Right ventricle myocardium inferior (tissue), 1 donor: ENCODE measurements at regions not wholly inside any gene's neighbourhood (a gene's known extent, or its start where the extent isn't known, plus 50 kb on each side); places are given as distances from the start of the nearest gene placed in this dataset.
"Not testable (repeated sequence)": the region's sequence is repeated elsewhere in the genome, so short reads cannot be mapped to it uniquely, and the experiment has no call there.

Source experiments
- ATAC-seq: fragments of 200-7000 bp; cut with Tn5 transposase; one replicate; pipeline ENCODE4 v1.9.1; 2020; ENCODE audit warnings: mild to moderate bottlenecking, moderate library complexity
- DNase-seq: peaks from one replicate; pipeline ENCODE4 v3.0.0; 2021; ENCODE audit errors: missing footprints
- intact Hi-C: fragments of 100-400 bp; cut with DNase I; formaldehyde crosslinking; loops from one replicate; pipeline ENCODE4 v1.11.0; 2022
- donor health status: DM: no; HTN: yes; CAD: no; lungs with severe emphysema.

DNA sequence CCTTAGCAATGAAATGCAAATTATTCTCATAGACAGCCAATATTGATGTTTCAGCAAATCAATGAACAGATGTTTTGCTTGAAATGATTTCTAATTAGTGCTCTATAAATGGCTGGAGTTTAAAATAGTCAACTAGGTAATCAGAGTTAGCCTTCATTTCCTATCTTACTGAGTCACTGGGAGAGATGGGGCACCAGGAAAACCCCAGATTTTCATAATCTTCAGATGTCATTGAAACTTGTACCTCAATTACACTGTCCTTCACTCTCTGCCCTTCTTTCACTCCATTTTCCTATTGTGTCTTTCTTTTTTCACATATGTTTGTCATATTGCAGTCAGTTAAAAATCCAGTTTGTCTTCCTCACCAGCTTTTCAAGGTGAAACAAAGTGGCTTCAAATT, 92.7 kb downstream of the C12orf75 start:
- DNase-seq = no peak
- intact Hi-C loops = loop anchor here (2.0 to 10.0 kb wide), 3 partner anchors 252 to 782 kb away; no protein-coding TSS in a partner anchor
- no peak for ATAC-seq

- intact Hi-C loops = loop anchor here (2.0 to 10.0 kb wide), 3 partner anchors 251 to 781 kb away; no protein-coding TSS in a partner anchor
- DNase-seq (no peak), ATAC-seq (no peak)
These were observed 93.4 kb downstream of the C12orf75 start for GRCh38 chr12:105423921-105424320.

- intact Hi-C loops = loop anchor here (10.0 kb wide), 1 partner anchor 249 kb away; no protein-coding TSS in a partner anchor
- no peak for ATAC-seq
- no peak for DNase-seq
These were observed 95.0 kb downstream of the C12orf75 start for GRCh38 chr12:105425254-105426174.

DNA sequence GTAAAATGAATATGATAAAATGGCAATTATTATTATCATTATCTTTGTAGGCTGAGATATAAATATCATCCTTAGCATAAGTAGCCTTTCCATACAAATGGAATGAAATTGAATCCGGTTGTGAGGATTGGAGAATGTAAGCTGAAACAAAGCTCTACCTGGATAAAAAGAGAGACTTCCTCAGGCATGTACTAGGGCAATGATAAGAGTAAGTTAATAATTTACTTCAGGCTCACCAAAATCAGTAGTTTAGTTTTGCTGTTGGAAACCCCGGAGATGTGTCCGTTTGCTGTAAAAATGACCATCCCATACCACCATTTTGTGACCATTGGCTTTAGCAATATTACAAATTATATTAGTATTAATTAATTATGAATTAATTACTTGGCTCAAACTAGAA, 96.3 kb downstream of the C12orf75 start:
- ATAC-seq (no peak), DNase-seq (no peak)
- intact Hi-C loops = loop anchor here (10.0 kb wide), 1 partner anchor 248 kb away; no protein-coding TSS in a partner anchor

DNA sequence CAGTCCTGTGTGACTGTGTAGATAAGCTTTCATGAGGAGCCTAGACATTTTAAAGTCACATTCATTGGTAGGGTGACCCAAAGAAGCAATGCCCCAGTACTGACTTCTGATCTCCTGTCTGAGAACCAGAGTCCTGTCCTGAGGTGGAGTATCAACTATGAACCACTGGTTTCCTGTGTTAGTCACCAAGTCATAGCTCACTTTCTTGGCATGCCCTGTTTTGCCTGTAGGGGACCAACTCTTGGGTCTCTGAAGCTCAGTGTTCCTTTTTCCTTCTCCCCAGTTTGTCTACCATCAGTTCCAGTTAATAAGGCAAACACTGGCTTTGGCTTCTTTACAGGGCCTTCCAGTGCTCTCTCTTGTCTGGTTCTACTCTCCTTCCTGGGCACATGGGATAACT, 97.4 kb downstream of the C12orf75 start:
- DNase-seq (no peak), ATAC-seq (no peak)
- intact Hi-C loops = loop anchor here (10.0 kb wide), 1 partner anchor 247 kb away; no protein-coding TSS in a partner anchor

GRCh38 chr12:105428793-105429395, 98.4 kb downstream of the C12orf75 start:
- intact Hi-C loops = loop anchor here (10.0 kb wide), 1 partner anchor 246 kb away; no protein-coding TSS in a partner anchor
- no peak for ATAC-seq
- DNase-seq = no peak

DNA sequence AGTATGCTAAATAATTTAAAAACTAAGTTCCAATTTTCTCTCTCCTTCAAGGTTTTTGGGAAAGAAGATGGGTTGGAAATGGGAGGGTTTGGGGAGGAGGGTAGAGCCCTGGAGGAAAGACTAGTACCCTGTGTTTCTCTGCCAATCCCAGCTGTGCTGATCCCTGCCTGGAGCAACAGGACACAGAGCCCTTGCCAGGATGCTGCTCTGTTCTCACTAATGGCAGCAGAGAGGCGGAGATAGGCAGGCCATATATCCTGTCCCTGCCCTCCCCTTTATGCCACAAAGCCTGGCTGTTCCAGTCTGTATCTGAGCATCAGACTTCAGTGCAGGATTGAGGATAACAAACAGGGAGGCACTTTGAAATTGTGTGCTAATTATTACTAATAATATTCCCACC, 99.0 kb downstream of the C12orf75 start:
- no peak for ATAC-seq
- DNase-seq = no peak
- intact Hi-C loops = loop anchor here (10.0 kb wide), 1 partner anchor 245 kb away; no protein-coding TSS in a partner anchor

DNA sequence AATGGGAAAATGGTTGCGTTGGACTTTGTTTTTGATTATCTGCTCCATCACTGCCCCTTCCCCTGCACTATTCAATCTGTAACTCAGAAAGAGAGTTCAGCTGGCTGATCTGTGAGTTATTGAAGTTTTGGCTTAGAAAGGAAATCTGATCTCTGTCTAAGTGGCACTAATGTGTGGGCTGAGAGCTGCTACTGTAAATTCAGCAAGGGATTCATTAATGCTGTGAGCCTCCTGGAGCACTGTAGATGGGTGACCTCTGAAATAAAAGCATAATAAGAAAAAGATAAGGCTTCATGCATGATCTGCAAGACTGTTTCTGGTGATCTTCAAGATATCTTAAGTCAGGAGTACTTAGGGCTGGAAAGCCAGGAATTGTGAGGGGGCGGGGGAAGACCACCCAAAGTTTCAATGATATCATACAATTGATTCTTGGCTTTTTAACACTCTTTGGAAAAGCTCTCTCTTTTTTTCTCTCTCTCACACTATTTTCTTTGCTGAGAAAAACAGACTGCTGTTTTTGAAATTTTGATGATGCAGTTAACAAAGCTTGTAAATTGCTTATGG, 101.1 kb downstream of the C12orf75 start:
- intact Hi-C loops = no loop called here
- no peak for DNase-seq
- no peak for ATAC-seq

DNA sequence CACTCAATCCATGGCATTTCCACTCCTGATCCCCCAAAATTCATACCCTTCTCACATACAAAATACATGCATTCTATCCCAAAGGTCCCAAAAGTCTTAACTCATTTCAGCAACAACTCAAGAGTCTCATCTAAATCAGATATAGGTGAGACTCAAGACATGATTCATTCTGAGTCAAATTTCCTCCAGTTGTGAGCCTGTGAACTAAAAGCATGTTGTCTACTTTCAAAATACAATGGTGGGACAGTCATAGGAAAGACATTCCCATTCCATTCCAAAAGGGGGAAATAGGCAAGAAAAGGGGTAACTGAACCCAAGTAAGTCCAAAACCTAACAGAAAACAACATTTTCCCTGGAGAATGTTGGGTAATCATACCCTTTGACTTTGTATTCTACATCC, 103.3 kb downstream of the C12orf75 start:
- DNase-seq (no peak), ATAC-seq (no peak)
- intact Hi-C loops = no loop called here

DNA sequence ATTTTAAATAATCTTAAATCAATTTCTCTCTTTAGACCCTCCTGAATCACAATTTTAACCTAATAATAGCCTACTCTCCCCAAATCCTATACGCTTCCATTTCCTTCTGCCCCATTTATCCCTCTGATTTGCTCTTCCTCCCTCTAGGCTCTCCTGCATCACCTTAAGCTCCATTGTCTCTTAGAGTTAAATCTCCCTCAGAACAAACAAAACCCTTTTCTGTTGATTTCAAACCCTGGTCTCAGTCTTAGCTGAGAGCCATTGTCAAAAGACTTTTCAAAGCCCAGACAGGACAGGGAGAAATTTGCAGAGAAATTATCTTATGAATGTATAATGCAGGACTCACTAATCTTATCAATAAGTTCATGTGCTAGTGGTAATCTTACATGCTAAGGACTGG, 106.1 kb downstream of the C12orf75 start:
- no peak for ATAC-seq
- no peak for DNase-seq
- intact Hi-C loops = no loop called here

GRCh38 chr12:105440037-105440664, 109.7 kb downstream of the C12orf75 start:
- DNase-seq (no peak), ATAC-seq (no peak)
- intact Hi-C loops = no loop called here

DNA sequence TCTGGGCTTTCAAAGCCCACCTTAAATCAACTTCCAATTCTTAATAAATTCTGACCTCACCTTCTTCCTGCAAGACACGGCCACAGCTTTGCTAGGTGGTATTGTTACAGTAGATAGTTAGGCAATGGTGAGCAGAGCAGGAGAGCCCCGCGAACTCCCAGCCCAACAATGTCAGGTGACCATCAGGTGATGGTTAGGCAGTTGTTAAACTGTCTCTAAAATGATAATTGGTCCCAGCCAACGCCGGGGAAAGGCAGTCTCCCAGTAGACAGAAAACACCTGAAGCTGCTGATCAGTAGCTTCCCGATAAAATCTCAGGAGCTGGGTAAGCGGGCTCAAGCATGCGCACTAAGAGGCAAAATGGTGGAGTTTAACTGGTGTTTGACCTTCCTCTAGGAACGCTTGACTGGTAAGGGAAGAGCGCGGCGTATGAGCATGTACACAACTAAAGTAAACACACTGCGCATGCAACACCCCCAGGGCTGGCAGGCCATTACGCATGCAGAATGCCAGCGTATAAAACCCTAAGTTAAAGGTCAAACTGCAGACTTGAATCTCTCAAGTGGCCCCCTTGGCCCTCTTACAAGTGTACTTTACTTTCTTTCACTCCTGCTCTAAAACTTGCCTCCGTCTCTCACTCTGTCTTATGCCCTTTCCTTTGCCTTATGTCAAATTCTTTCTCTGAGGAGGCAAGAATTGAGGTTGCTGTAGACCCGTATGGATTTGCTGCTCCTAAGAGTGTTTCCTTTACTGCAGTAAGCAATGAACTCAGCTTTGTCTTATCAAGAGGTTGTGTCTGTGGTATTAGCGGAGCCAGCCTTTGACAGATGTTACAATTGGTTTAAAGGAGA, 113.5 kb downstream of the C12orf75 start:
- intact Hi-C loops = no loop called here
- DNase-seq = no peak
- no peak for ATAC-seq

DNA sequence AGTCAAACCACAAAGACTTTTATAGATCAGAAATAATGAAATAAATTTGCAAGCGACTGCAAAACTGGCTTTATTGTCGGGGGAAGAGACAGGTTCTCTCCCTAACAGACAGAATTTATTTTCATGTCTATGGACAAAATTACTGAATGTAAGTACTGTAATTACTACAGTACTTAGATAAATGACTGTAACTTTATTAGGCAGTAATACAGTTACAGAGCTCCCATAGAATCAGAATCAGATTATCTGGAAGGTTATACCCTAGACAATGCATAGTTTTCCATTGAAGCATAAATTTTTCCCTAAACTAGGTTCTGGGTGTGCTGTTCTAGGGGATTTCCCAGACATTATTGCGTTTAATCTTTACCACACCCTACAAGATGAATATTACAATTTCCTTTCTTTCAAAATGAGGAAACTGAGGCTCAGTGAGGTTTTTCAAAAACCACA, 114.2 kb downstream of the C12orf75 start:
- DNase-seq (no peak), ATAC-seq (no peak)
- intact Hi-C loops = no loop called here

DNA sequence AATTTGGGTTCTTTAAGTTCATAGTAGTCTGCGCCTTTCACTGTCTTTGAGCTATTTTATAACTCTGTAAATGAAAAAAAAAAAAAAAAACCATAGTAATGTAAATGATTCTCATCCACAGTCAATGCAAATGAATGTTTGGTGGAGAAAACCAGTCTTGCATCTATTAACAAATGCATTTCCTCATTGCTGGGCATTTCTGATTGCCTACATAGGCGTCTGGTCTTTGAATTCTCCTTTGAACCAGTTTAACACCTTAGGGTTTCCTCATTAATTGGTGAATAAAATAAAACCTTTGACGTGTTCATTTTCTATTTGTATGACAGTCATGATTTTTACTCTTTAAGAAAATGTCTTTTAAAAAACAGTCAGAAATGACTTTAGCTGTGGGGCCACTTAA, 114.8 kb downstream of the C12orf75 start:
- intact Hi-C loops = no loop called here
- DNase-seq = no peak
- ATAC-seq = no peak

DNA sequence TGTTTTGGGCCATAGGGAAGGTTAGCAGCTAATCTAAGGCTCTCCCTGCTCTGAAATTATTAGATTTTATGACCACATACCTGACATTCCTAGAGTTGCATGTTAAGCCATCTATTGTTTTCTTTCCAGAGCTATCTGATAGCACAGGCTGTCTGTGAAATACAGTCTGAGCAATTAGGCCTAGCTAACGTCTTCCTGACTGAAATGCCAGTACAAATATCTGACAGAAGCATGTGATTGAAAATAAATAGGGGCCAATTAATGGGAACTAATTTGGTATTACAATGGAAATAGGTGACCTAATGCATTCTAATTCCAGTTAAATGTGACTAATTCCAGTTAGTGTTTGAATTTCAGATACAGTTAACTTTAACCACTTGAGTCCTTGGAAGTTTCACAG, 115.2 kb downstream of the C12orf75 start:
- ATAC-seq (no peak), DNase-seq (no peak)
- intact Hi-C loops = no loop called here

- intact Hi-C loops, DNase-seq, ATAC-seq: not testable (repeated sequence)
These were observed 116.0 kb downstream of the C12orf75 start for GRCh38 chr12:105446460-105446859.

DNA sequence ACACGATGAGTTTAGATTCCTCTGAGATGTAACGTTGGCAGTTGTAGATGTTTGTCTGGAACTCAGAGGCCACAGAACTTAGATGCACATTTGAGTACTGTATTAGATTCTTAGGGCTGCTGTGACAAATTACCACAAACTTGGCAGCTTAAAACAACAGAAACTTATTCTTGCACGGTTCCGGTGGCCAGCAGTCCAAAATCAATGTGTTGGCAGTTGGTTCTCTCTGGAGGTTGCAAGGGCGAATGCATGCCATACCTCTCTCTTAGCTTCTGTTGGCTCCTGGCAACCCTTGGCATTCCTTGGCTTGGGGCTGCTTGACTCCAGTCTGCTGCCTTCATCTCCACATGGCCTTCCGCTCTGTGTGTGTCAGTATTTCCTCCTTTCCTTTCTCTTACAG, 118.9 kb downstream of the C12orf75 start:
- intact Hi-C loops = no loop called here
- ATAC-seq (no peak), DNase-seq (no peak)

DNA sequence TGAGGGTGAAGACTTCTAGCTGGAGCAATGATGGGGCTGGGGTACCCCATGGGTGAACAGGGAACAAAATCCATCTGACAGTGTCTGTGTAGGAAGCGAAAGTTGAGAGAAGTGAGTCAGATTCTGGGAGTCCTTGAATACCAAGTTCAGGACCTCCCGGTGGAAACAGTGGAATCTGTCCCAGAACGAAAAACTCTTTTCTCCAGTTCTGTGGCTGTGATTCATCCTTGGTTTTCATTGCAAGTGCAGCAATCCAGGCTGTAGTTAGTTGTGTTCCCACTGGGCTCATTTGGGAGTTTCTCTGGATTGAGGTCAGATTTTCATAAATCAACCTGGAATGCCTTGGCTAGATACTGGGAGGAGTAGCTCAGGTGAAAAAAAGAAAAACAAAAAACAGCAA, 120.7 kb downstream of the C12orf75 start:
- DNase-seq = no peak
- intact Hi-C loops = no loop called here
- ATAC-seq = no peak
